ENCODE measurements at regions not wholly inside any gene's neighbourhood (a gene's known extent, or its start where the extent isn't known, plus 50 kb on each side); places are given as distances from the start of the nearest gene placed in this dataset.
"Not testable (repeated sequence)": the region's sequence is repeated elsewhere in the genome, so short reads cannot be mapped to it uniquely, and the experiment has no call there.

- no peak for DNase-seq
Observed at GRCh38 chr11:23781803-23782560, 714.9 kb upstream of the LUZP2 start.

GRCh38 chr11:23786974-23787373 is 709.9 kb upstream of the LUZP2 start:
- DNase-seq, result not testable (repeated sequence)

GRCh38 chr11:23789200-23789853 is 707.5 kb upstream of the LUZP2 start:
- DNase-seq, result no peak

GRCh38 chr11:23789938-23790371 is 706.9 kb upstream of the LUZP2 start:
- no peak for DNase-seq

GRCh38 chr11:23797624-23798419 is 699.0 kb upstream of the LUZP2 start:
- no peak for DNase-seq

- not testable (repeated sequence) for DNase-seq
Observed at GRCh38 chr11:23834306-23834705, 662.5 kb upstream of the LUZP2 start.

- DNase-seq, result no peak
Observed at GRCh38 chr11:23836981-23837380, 659.9 kb upstream of the LUZP2 start.

- DNase-seq, result no peak
Observed at GRCh38 chr11:23840872-23841271, 656.0 kb upstream of the LUZP2 start.

GRCh38 chr11:23846902-23847422 is 649.9 kb upstream of the LUZP2 start:
- DNase-seq, result no peak

- no peak for DNase-seq
Observed at GRCh38 chr11:23851216-23851615, 645.6 kb upstream of the LUZP2 start.

- no peak for DNase-seq
Observed at GRCh38 chr11:23856654-23857053, 640.2 kb upstream of the LUZP2 start.

- DNase-seq, result no peak
Observed at GRCh38 chr11:23859087-23859486, 637.8 kb upstream of the LUZP2 start.

- DNase-seq, result no peak
Observed at GRCh38 chr11:23861615-23862014, 635.2 kb upstream of the LUZP2 start.

- DNase-seq, result no peak
Observed at GRCh38 chr11:23865341-23865975, 631.4 kb upstream of the LUZP2 start.

GRCh38 chr11:23866641-23867040 is 630.2 kb upstream of the LUZP2 start:
- no peak for DNase-seq

- DNase-seq, result no peak
Observed at GRCh38 chr11:23869671-23870070, 627.2 kb upstream of the LUZP2 start.

- DNase-seq, result no peak
Observed at GRCh38 chr11:23873406-23873805, 623.4 kb upstream of the LUZP2 start.

GRCh38 chr11:23875176-23875850 is 621.5 kb upstream of the LUZP2 start:
- no peak for DNase-seq

- not testable (repeated sequence) for DNase-seq
Observed at GRCh38 chr11:23883426-23884048, 613.3 kb upstream of the LUZP2 start.

GRCh38 chr11:23884341-23884740 is 612.5 kb upstream of the LUZP2 start:
- DNase-seq, result no peak

- DNase-seq, result no peak
Observed at GRCh38 chr11:23885801-23886200, 611.1 kb upstream of the LUZP2 start.

- DNase-seq, result not testable (repeated sequence)
Observed at GRCh38 chr11:23887122-23887521, 609.7 kb upstream of the LUZP2 start.
